H1 (cell line): ENCODE measurements at regions not wholly inside any gene's neighbourhood (a gene's known extent, or its start where the extent isn't known, plus 50 kb on each side); places are given as distances from the start of the nearest gene placed in this dataset.

ENCODE experiments used
- EZH2 ChIP-seq: fragments of 200-600 bp; sonication (generic); IDR thresholded peaks from 2 replicates; pipeline ENCODE4 v1.7.1; 2012; ENCODE audit warnings: low read depth, mild to moderate bottlenecking, moderate library complexity, low read length, inconsistent platforms; ENCODE audit not compliant: severe bottlenecking

- TF ChIP-seq EZH2, result no peak
Measured at GRCh38 chr15:61671736-61672135, 388.5 kb downstream of the VPS13C start (continued).
